Large intestine (tissue), 3 donors: ENCODE measurements at regions not wholly inside any gene's neighbourhood (a gene's known extent, or its start where the extent isn't known, plus 50 kb on each side); places are given as distances from the start of the nearest gene placed in this dataset.
"Not testable (repeated sequence)": the region's sequence is repeated elsewhere in the genome, so short reads cannot be mapped to it uniquely, and the experiment has no call there.

Source experiments
- DNase-seq, 2 donors: peaks; one replicate each; pipeline versions ENCODE4 v3.0.0 to v3.0.0-alpha.2; 2013
- H3K27ac ChIP-seq: one replicate; pipeline ENCODE4 v1.5.1; 2013; ENCODE audit warnings: low read length
- H3K27me3 ChIP-seq: 2 replicates; pipeline ENCODE4 v1.6.1; 2013; ENCODE audit warnings: low read length; ENCODE audit not compliant: control insufficient read depth, insufficient read depth
- H3K36me3 ChIP-seq: 2 replicates; pipeline ENCODE4 v1.6.1; 2013; ENCODE audit warnings: low read length; ENCODE audit not compliant: control insufficient read depth, insufficient read depth
- H3K4me1 ChIP-seq: one replicate; pipeline ENCODE4 v1.6.1; 2013; ENCODE audit warnings: low read length; ENCODE audit not compliant: control insufficient read depth, insufficient read depth
- H3K4me3 ChIP-seq: one replicate; pipeline ENCODE4 v1.5.1; 2013; ENCODE audit warnings: low read length
- H3K9me3 ChIP-seq: one replicate; pipeline ENCODE4 v1.6.1; 2013; ENCODE audit warnings: mild to moderate bottlenecking, low read depth, low read length, moderate library complexity; ENCODE audit not compliant: control insufficient read depth
- WGBS: methylation state at CpG from one replicate; pipeline ENCODE4 v1.1.5; 2013; ENCODE audit warnings: low lambda C conversion rate; ENCODE audit not compliant: insufficient coverage; 5-methylcytosine and 5-hydroxymethylcytosine counted together

DNA sequence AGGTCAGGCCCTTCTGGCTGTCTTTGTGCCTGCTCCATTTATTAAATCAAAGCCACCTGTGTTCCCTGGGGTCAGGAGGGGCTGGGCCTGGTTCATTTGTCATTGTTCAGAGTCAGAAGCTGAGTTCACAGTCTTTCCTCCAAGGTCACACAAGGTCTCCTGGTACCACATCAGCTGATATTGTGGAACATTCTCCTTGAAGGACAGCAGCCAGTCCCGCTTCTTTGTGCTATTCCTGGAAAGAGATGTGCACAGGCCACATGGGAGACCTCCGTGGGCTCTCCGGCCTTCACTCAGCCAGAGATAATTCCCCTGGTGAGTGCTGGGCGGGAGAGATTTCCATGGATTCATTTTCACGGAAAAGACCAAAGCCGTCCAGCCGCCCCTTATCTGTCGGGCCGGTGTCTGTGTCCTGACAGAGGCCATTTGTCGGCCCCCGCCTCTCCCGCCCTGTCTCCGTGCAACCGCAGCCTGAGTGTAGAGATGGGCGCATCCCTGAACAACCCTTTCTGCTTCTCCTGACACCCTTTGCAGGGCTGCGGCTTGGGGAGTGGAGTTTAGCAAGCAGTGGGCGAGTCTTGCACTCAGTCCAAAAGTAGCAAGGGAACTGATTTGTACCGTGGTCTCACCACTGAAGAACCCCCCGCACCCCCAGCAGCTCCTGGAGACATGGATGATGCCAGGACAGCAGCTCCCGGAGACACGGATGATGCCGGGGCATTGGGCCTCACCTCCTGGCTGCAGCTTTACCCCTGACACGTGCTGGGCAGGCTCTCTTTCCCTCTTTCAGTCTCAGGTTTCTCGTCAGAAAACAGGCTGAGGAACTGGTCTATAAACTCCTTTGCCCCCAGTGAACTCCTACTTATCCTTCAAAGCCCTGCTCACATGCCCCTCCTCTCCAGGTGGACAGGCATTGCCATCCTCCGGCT lies 198.4 kb downstream of the LAT start:
- H3K27ac ChIP-seq, H3K27me3 ChIP-seq, H3K4me3 ChIP-seq, H3K36me3 ChIP-seq, H3K4me1 ChIP-seq, DNase-seq, H3K9me3 ChIP-seq: not testable (repeated sequence)
- no CpG with 5 or more reads among the region's 25 CpGs for WGBS

DNA sequence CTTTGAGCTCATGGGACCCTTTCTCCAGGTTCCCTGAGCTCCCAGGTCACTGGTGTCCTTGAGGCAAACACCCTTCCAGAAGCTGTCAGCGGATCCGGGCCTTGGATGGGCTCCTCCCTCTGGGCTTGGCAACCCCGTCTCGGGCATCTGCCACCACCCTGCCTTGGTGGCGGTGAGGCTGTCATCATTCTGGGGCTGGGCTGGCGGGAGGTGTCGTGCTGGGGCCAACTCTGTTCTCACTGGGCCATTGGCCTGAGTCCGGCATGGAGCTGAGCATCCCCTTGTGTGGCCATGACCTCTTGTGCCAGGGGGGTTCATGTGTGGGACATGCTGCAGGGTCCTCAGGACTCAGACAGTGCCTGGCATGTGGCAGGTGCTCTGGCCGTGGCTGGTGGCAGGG lies 197.6 kb downstream of the LAT start:
- Histone ChIP-seq H3K4me1 (peaks cover 4% of the 10 kb centered on the region), H3K9me3 (no peaks in the 10 kb centered on the region), H3K27me3 (no peaks in the 10 kb centered on the region), H3K36me3 (no peaks in the 10 kb centered on the region), H3K27ac (no peak overlapping the region), H3K4me3 (no peak overlapping the region)
- WGBS: no CpG with 5 or more reads among the region's 9 CpGs
- DNase-seq: no peak

DNA sequence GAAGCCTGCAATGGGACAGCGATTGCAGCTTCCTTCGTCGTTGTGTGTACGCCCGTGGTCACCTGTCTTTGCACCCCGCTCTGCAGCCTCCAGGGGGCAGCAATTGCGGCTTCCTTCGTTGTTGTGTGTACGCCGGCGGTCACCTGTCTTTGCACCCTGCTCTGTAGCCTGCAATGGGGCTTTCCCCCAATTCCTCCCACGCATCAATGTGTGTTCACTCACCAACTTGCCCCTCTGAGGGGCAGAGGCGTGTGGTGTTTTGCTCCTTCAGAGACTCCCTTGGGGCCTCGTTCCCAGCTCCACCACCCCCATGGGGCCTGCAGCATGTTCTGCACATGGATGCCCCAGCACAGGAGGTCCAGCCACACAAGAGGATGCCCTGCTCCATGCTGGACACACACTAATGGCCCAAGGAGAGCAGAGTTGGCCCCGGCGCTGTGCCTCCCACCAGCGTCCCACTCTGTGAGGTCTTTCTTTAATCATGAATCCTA lies 197.1 kb downstream of the LAT start:
- WGBS: no CpG with 5 or more reads among the region's 17 CpGs
- H3K27me3 ChIP-seq, H3K27ac ChIP-seq, H3K36me3 ChIP-seq, H3K9me3 ChIP-seq, H3K4me1 ChIP-seq, DNase-seq, H3K4me3 ChIP-seq: not testable (repeated sequence)

DNA sequence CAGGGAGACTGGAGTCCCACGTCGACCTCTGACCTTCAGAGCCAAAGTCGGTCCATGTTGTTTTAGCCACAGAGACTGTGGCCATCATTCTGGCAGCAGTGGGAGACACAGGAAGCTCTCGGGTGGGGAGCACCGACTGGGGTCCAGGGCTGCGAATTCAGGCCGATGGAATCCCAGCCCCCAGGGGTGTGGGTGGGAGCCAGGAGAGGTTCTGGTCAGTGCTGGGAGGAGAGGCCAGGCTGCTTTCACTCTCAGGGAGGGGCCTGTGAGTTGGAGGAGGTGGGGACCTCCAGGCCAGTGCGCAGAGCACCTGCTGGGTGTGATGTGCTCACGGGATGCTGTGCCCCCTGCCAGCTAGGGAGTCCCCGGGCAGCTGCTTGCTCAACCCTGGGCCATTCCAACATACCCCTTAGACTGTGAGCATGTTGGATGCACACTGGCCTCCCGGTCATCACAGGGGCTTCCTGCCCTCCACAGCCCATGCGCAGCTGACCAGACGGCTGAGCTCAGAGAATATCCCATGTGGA lies 196.5 kb downstream of the LAT start:
- no CpG with 5 or more reads among the region's 13 CpGs for WGBS
- not testable (repeated sequence) for H3K27me3 ChIP-seq, H3K27ac ChIP-seq, H3K36me3 ChIP-seq, DNase-seq, H3K9me3 ChIP-seq, H3K4me1 ChIP-seq, H3K4me3 ChIP-seq

DNA sequence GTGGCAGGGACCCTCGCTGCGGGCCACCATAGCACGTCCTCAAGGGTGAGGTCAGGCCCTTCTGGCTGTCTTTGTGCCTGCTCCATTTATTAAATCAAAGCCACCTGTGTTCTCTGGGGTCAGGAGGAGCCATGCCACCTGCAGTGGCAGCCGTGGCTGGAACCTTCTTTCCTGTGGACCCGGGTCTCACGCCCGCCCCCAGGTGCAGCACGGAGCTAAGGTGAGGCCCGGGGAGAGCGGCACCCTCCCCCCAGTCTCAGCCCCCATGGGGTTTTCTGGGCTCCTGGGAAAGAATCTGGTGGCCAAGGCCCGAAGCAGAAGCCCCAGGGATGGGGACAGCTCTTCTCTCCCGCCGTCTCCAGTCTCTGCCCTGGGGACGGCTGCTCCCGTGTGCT lies 195.4 kb downstream of the LAT start:
- not testable (repeated sequence) for H3K4me3 ChIP-seq, DNase-seq, H3K9me3 ChIP-seq, H3K36me3 ChIP-seq, H3K4me1 ChIP-seq, H3K27ac ChIP-seq, H3K27me3 ChIP-seq
- no CpG with 5 or more reads among the region's 15 CpGs for WGBS

DNA sequence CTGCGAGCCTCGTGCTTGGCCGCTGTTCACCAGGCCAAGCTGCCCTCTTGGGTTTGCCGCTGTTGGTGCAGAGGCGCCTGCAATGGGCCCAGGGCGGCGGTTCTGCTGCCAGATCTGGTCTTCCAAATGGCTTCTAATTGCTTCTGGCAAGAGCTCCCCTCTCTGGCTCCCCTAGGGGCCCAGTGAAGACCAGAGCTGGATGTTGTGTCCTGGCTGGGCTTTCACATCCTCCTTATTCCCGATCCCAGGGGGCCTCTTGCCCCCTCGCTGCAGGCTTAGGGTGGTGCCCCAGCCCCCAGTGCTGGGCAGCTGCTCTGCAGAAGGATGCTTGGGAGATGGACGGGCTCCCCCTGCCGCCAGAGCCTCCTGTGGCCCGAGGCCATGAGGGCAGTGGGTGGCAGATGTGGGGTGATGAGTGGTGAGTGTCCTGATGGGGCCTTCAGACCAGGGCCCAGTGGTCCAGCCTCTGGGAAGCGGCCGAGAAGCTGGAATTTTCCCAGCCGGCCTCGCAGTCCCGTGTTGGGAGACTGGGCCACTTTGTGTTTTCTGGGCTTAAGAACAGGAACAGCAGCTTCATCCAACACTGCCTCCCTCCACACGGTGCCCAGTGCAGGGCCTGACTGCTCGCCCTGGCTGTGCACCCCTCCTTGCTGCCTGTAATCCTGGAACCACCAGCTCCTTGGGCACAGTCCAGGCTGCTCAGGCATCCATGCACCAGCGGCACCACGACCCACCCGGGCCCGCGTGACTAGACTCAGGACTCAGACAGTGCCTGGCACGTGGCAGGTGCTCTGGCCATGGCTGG lies 194.8 kb downstream of the LAT start:
- H3K9me3 ChIP-seq, H3K27ac ChIP-seq, H3K27me3 ChIP-seq, H3K4me3 ChIP-seq, H3K36me3 ChIP-seq, DNase-seq, H3K4me1 ChIP-seq: not testable (repeated sequence)
- WGBS: no CpG with 5 or more reads among the region's 25 CpGs

DNA sequence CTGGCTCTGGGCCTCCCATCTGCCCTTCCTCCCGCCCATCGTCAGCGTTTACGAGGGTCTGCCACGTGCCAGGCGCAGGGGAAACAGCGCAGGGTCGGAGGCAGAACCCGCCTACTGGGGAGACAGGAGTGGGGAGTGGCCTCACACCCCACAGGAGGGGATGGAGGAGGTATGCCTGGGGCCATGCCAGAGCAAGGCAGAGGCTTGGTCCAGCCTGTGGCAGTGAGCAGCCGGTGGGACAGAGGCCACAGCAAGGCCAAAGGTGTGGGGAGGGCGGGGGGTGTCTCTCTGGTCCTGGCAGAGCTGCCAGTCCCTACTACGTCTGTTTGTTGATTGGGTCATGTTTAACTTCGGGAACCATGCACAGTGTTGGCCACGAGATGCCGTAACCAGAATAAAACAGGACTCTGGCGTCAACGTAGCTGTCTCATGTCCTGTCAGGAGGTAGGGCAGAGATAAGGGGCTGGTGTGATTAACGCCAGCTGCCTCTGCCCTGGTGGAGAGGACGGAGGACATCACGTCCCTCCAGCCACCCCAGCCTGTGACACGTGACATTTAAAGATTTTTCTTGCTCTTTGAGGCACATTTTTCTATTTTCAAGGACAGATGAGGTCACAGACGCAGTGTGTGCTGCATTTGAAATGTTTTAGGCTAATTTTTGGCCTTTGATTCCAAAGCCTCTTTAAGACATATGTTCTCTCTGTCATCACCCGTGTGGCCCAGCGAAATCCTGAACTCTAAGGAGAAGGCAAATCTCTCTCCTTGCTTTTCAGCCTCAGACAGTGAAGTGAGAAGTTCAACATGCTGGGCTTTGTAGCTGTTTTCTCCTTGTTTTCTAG lies 193.3 kb downstream of the LAT start:
- DNase-seq: peak; percentile 48 to 63
- not testable (repeated sequence) for H3K36me3 ChIP-seq, H3K9me3 ChIP-seq, H3K27me3 ChIP-seq, H3K4me1 ChIP-seq, H3K4me3 ChIP-seq
- H3K27ac ChIP-seq: peak overlapping the region; percentile 23
- no CpG with 5 or more reads among the region's 24 CpGs for WGBS

DNA sequence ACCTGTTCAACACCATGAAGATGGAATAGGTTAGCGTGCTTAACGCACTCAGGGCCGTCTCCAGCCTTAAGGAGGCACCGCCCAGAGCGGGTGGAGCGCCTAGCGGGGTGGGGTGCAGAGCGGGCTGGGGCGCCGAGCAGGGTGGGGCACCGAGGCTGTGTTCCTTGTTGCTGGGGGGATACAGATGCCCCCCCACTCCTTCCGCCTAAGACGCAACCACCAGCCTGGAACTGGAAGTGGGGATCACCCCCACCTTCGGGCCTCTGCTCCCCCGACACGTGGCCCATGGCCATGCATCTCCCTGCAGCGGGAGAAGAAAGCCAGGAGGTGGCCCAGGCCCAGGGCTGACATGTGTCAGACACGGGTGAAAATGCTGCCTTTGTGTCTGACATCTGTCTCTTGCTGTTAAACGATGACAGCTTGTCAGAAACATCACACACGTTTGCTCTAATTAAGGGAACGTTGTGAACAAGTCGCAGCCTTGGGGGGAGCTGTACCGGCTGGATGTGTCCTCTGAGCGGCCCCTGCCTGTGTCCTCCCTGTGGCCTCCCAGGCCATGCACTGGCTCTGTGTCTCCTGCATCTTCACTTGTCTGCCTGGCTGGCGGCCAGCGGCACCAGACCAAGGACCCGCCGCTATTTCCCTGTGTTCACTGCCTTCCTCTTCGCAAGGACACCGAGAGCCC lies 192.5 kb downstream of the LAT start:
- H3K4me3 ChIP-seq, H3K4me1 ChIP-seq, DNase-seq, H3K27me3 ChIP-seq, H3K9me3 ChIP-seq, H3K27ac ChIP-seq, H3K36me3 ChIP-seq: not testable (repeated sequence)
- WGBS: no CpG with 5 or more reads among the region's 30 CpGs

DNA sequence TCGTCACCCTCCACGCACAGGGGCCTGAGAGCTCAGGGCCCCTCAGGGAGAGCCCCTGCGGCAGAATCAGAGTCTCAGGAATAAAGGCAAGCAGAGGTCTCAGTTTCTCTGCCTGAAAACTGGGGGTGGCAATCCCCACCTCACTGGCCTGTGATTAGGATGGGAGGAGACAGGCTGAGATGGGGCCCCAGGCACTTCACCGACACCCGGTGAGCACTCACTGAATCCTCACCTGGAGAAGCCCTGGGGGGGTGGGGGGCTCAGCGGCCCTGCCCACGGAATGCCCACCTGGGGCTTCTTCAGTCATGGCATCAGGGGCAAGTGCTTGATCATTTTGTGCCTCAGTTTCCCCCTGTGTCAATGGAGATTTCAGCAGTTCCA lies 192.0 kb downstream of the LAT start:
- H3K4me1 ChIP-seq, H3K9me3 ChIP-seq, H3K4me3 ChIP-seq, H3K36me3 ChIP-seq, DNase-seq, H3K27ac ChIP-seq, H3K27me3 ChIP-seq: not testable (repeated sequence)
- WGBS: no CpG with 5 or more reads among the region's 7 CpGs

DNA sequence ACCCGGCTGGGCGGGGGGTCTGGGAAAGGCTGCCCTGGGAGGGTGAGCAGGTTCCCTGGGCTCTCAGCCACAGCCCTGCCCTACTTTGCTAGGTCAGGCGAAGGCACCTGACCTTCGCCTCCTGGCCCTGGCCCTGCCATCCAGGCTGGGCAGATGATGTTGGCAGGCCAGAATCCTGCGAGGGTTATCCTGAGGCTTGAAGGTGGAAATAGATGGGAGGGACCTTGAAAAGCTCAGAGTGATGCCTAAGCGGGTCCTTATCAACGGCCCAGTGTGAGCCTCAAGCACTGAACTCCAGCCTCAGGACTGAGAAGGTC lies 191.3 kb downstream of the LAT start:
- H3K4me3 ChIP-seq, H3K9me3 ChIP-seq, DNase-seq, H3K27me3 ChIP-seq, H3K4me1 ChIP-seq, H3K27ac ChIP-seq, H3K36me3 ChIP-seq: not testable (repeated sequence)
- WGBS: no CpG with 5 or more reads among the region's 7 CpGs
